Mesendoderm (in vitro differentiated cells): ENCODE measurements at regions not wholly inside any gene's neighbourhood (a gene's known extent, or its start where the extent isn't known, plus 50 kb on each side); places are given as distances from the start of the nearest gene placed in this dataset.

Experiments used
- DNase-seq: peaks from one replicate; pipeline ENCODE4 v3.0.0; 2013
- H2AK5ac ChIP-seq: 2 replicates; pipeline ENCODE4 v1.6.1; 2013; ENCODE audit warnings: low read length, inconsistent platforms
- H2BK120ac ChIP-seq: 2 replicates; pipeline ENCODE4 v1.6.1; 2013; ENCODE audit warnings: low read depth, mild to moderate bottlenecking, low read length, moderate library complexity, mixed read lengths
- H2BK15ac ChIP-seq: replicated peaks from 2 replicates; pipeline ENCODE4 v1.6.1; 2013; ENCODE audit warnings: low read depth, mild to moderate bottlenecking, moderate library complexity
- H2BK5ac ChIP-seq: 2 replicates; pipeline ENCODE4 v1.6.1; 2013; ENCODE audit warnings: low read length, inconsistent platforms
- H3K18ac ChIP-seq: 2 replicates; pipeline ENCODE4 v1.6.1; 2013; ENCODE audit warnings: mild to moderate bottlenecking, low read length, mixed read lengths
- H3K23ac ChIP-seq: one replicate; pipeline ENCODE4 v1.6.1; 2013; ENCODE audit warnings: low read length
- H3K27ac ChIP-seq: 2 replicates; pipeline ENCODE4 v1.5.1; 2013; ENCODE audit warnings: low read depth, mild to moderate bottlenecking, inconsistent platforms, low read length, moderate library complexity
- H3K27me3 ChIP-seq: 2 replicates; pipeline ENCODE4 v1.6.1; 2013; ENCODE audit warnings: low read length, control low read depth, mild to moderate bottlenecking, inconsistent platforms; ENCODE audit not compliant: insufficient read depth, poor library complexity
- H3K36me3 ChIP-seq: 2 replicates; pipeline ENCODE4 v1.6.1; 2013; ENCODE audit warnings: low read length, inconsistent platforms; ENCODE audit not compliant: control insufficient read depth, insufficient read depth
- H3K4ac ChIP-seq: one replicate; pipeline ENCODE4 v1.6.1; 2013; ENCODE audit warnings: low read depth, mild to moderate bottlenecking, low read length, moderate library complexity
- H3K4me1 ChIP-seq: 2 replicates; pipeline ENCODE4 v1.6.1; 2013; ENCODE audit warnings: low read depth, low read length, inconsistent platforms; ENCODE audit not compliant: control insufficient read depth
- H3K4me2 ChIP-seq: 2 replicates; pipeline ENCODE4 v1.6.1; 2013; ENCODE audit warnings: low read length
- H3K4me3 ChIP-seq: 2 replicates; pipeline ENCODE4 v1.5.1; 2013; ENCODE audit warnings: mild to moderate bottlenecking, low read length
- H3K56ac ChIP-seq: one replicate; pipeline ENCODE4 v1.6.1; 2013; ENCODE audit warnings: low read length
- H3K79me1 ChIP-seq: 2 replicates; pipeline ENCODE4 v1.6.1; 2013; ENCODE audit warnings: low read length, inconsistent platforms
- H3K79me2 ChIP-seq: 2 replicates; pipeline ENCODE4 v1.6.1; 2013; ENCODE audit warnings: mild to moderate bottlenecking, low read length; ENCODE audit not compliant: control insufficient read depth, insufficient read depth
- H3K9ac ChIP-seq: 2 replicates; pipeline ENCODE4 v1.6.1; 2013; ENCODE audit warnings: low read length, inconsistent platforms
- H4K5ac ChIP-seq: one replicate; pipeline ENCODE4 v1.6.1; 2013; ENCODE audit warnings: low read length
- H4K8ac ChIP-seq: one replicate; pipeline ENCODE4 v1.6.1; 2013; ENCODE audit warnings: low read depth, mild to moderate bottlenecking, control low read depth, low read length, moderate library complexity
- WGBS: extraction: QIAGEN DNeasy Blood & Tissue Kit; methylation state at CpG from one replicate; pipeline ENCODE4 v1.1.7; 2013; ENCODE audit warnings: low lambda C conversion rate, missing lambda C conversion rate; ENCODE audit not compliant: insufficient coverage; ENCODE audit errors: extremely low coverage; 5-methylcytosine and 5-hydroxymethylcytosine counted together

- Histone ChIP-seq H2BK5ac (no peak overlapping the region), H3K36me3 (no peaks in the 10 kb centered on the region), H3K4me3 (no peak overlapping the region), H3K4me2 (no peak overlapping the region), H3K79me1 (no peaks in the 10 kb centered on the region), H3K56ac (no peak overlapping the region), H4K5ac (no peak overlapping the region), H3K27ac (no peak overlapping the region), H2BK120ac (no peak overlapping the region), H3K4me1 (no peaks in the 10 kb centered on the region), H3K27me3 (no peaks in the 10 kb centered on the region), H2BK15ac (no peak overlapping the region), H3K79me2 (no peaks in the 10 kb centered on the region), H4K8ac (no peak overlapping the region), H3K9ac (no peak overlapping the region), H3K18ac (no peak overlapping the region), H3K23ac (no peak overlapping the region), H2AK5ac (no peak overlapping the region), H3K4ac (no peak overlapping the region)
- no peak for DNase-seq
These were observed 164.6 kb upstream of the BCL6 start for GRCh38 chr3:187909866-187910265.

- Histone ChIP-seq H3K4ac (no peak overlapping the region), H4K8ac (no peak overlapping the region), H2BK15ac (no peak overlapping the region), H3K27ac (no peak overlapping the region), H3K18ac (no peak overlapping the region), H3K56ac (no peak overlapping the region), H3K4me1 (no peaks in the 10 kb centered on the region), H4K5ac (no peak overlapping the region), H3K79me1 (no peaks in the 10 kb centered on the region), H3K36me3 (no peaks in the 10 kb centered on the region), H3K4me2 (no peak overlapping the region), H3K27me3 (no peaks in the 10 kb centered on the region), H3K79me2 (no peaks in the 10 kb centered on the region), H3K23ac (no peak overlapping the region), H3K4me3 (no peak overlapping the region), H3K9ac (no peak overlapping the region), H2BK120ac (no peak overlapping the region), H2AK5ac (no peak overlapping the region), H2BK5ac (no peak overlapping the region)
- DNase-seq = no peak
- WGBS = no CpG with 5 or more reads among the region's 3 CpGs
These were observed 166.7 kb upstream of the BCL6 start for GRCh38 chr3:187912007-187912406.

GRCh38 chr3:187913617-187914033 lies 168.4 kb upstream of the BCL6 start:
- H4K5ac ChIP-seq = no peak overlapping the region
- no peak overlapping the region for H4K8ac ChIP-seq
- no peak overlapping the region for H3K4ac ChIP-seq
- DNase-seq = no peak
- H3K27ac ChIP-seq = no peak overlapping the region
- H3K79me2 ChIP-seq = no peaks in the 10 kb centered on the region
- H3K9ac ChIP-seq = no peak overlapping the region
- no peak overlapping the region for H3K4me3 ChIP-seq
- H3K23ac ChIP-seq = no peak overlapping the region
- H3K79me1 ChIP-seq = no peaks in the 10 kb centered on the region
- no peak overlapping the region for H2BK15ac ChIP-seq
- H2BK120ac ChIP-seq = no peak overlapping the region
- H3K4me1 ChIP-seq = no peaks in the 10 kb centered on the region
- H2AK5ac ChIP-seq = no peak overlapping the region
- no peak overlapping the region for H3K56ac ChIP-seq
- WGBS = no CpG with 5 or more reads among the region's 2 CpGs
- H3K4me2 ChIP-seq = no peak overlapping the region
- no peak overlapping the region for H2BK5ac ChIP-seq
- H3K36me3 ChIP-seq = no peaks in the 10 kb centered on the region
- no peaks in the 10 kb centered on the region for H3K27me3 ChIP-seq
- H3K18ac ChIP-seq = no peak overlapping the region

GRCh38 chr3:187914231-187914630 lies 169.0 kb upstream of the BCL6 start:
- H3K27ac ChIP-seq = no peak overlapping the region
- no CpG with 5 or more reads among the region's 7 CpGs for WGBS
- no peak overlapping the region for H2BK120ac ChIP-seq

GRCh38 chr3:187916072-187916471 lies 170.8 kb upstream of the BCL6 start:
- no peak for DNase-seq

More at GRCh38 chr3:187914231-187914630, 169.0 kb upstream of the BCL6 start:
- Histone ChIP-seq H3K4me1 (no peaks in the 10 kb centered on the region), H3K56ac (no peak overlapping the region), H3K18ac (no peak overlapping the region), H2BK5ac (no peak overlapping the region), H3K27me3 (no peaks in the 10 kb centered on the region), H3K4me2 (no peak overlapping the region), H2AK5ac (no peak overlapping the region), H4K5ac (no peak overlapping the region), H3K79me1 (no peaks in the 10 kb centered on the region), H3K4me3 (no peak overlapping the region), H3K9ac (no peak overlapping the region), H3K79me2 (no peaks in the 10 kb centered on the region), H3K4ac (no peak overlapping the region), H2BK15ac (no peak overlapping the region), H4K8ac (no peak overlapping the region), H3K36me3 (no peaks in the 10 kb centered on the region), H3K23ac (no peak overlapping the region)
- peak; percentile 54 for DNase-seq

GRCh38 chr3:187918081-187918644 lies 172.9 kb upstream of the BCL6 start:
- H2AK5ac ChIP-seq = no peak overlapping the region
- no peak overlapping the region for H3K56ac ChIP-seq
- H3K27ac ChIP-seq = no peak overlapping the region
- no peak overlapping the region for H3K9ac ChIP-seq
- H3K18ac ChIP-seq = no peak overlapping the region
- no peaks in the 10 kb centered on the region for H3K79me1 ChIP-seq
- no peak overlapping the region for H2BK15ac ChIP-seq
- H3K23ac ChIP-seq = no peak overlapping the region
- no peaks in the 10 kb centered on the region for H3K36me3 ChIP-seq
- no peak overlapping the region for H3K4ac ChIP-seq
- no peak overlapping the region for H2BK120ac ChIP-seq
- H3K79me2 ChIP-seq = no peaks in the 10 kb centered on the region
- H3K27me3 ChIP-seq = no peaks in the 10 kb centered on the region
- no peak overlapping the region for H3K4me2 ChIP-seq
- H3K4me3 ChIP-seq = no peak overlapping the region
- WGBS = no CpG with 5 or more reads among the region's 5 CpGs
- no peak overlapping the region for H2BK5ac ChIP-seq
- H3K4me1 ChIP-seq = no peaks in the 10 kb centered on the region
- H4K5ac ChIP-seq = no peak overlapping the region
- no peak overlapping the region for H4K8ac ChIP-seq
- no peak for DNase-seq

More at GRCh38 chr3:187916072-187916471, 170.8 kb upstream of the BCL6 start:
- Histone ChIP-seq H3K56ac (no peak overlapping the region), H3K27ac (no peak overlapping the region), H3K4ac (no peak overlapping the region), H3K27me3 (no peaks in the 10 kb centered on the region), H2BK5ac (no peak overlapping the region), H2AK5ac (no peak overlapping the region), H3K4me1 (no peaks in the 10 kb centered on the region), H3K18ac (no peak overlapping the region), H3K4me3 (no peak overlapping the region), H3K23ac (no peak overlapping the region), H2BK15ac (no peak overlapping the region), H4K5ac (no peak overlapping the region), H3K36me3 (no peaks in the 10 kb centered on the region), H3K9ac (no peak overlapping the region), H3K79me1 (no peaks in the 10 kb centered on the region), H3K79me2 (no peaks in the 10 kb centered on the region), H2BK120ac (peak overlapping the region; percentile 21), H3K4me2 (no peak overlapping the region), H4K8ac (no peak overlapping the region)
- no CpG with 5 or more reads among the region's 2 CpGs for WGBS
